GM12892 (cell line): ENCODE measurements at regions not wholly inside any gene's neighbourhood (a gene's known extent, or its start where the extent isn't known, plus 50 kb on each side); places are given as distances from the start of the nearest gene placed in this dataset.

Source experiments
- POLR2A ChIP-seq: IDR thresholded peaks from 2 replicates; pipeline ENCODE4 v1.6.1; 2011; ENCODE audit warnings: low read depth, low read length, control low read depth
- TAF1 ChIP-seq: IDR thresholded peaks from 2 replicates; pipeline ENCODE4 v1.6.1; 2011; ENCODE audit warnings: low read depth, mild to moderate bottlenecking, control low read depth, low read length, borderline replicate concordance

DNA sequence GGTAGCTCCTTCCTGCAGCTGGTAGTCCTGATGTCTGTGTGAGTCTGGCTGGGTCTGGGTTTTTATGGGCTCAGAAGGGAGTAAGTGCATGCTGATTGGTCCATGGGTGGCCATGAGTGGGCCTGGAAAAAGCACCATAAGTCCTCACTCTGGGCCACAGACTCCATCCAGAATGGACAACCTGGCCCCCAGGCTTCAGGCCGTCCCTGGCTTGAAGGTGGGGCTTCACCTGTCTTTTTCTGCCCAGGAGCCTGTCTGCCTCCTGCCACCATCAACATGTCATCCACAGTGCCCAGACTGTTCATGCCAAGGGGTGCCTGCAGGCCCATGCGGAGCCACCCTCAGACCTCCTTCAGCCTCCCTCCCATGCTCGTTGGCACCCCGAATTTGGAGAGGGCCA is 620.0 kb downstream of the RAPGEF2 start:
- TF ChIP-seq POLR2A (no peak), TAF1 (no peak)
